Activated CD4-positive, alpha-beta T cell treated with anti-CD3 and anti-CD28 coated beads for 24 hours (primary cell): ENCODE measurements at regions not wholly inside any gene's neighbourhood (a gene's known extent, or its start where the extent isn't known, plus 50 kb on each side); places are given as distances from the start of the nearest gene placed in this dataset.

Experiments used
- DNase-seq, 2 donors: peaks; one replicate each; pipeline ENCODE4 v3.0.0-alpha.2; 2020; ENCODE audit warnings: low read depth in 2 of 2

DNA sequence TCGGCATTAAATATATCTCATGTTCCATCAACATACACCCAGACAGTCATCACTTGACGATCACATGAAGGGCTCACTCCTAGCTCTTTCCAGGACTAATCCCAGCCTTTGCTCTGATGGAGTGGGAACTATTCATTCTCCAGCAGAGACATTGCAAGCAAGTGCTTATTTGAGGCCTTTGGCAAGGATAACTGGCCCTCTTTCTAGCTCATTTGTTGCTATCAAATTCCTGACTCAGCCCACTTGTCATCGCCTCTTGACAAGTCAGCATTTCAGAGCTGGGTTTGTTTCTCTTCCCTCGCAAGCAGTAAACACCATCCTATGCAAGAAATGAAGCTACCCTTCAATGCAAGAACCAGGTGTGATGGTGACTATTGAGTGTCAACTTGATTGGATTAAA, 1165.7 kb upstream of the AUTS2 start:
- no peak for DNase-seq

DNA sequence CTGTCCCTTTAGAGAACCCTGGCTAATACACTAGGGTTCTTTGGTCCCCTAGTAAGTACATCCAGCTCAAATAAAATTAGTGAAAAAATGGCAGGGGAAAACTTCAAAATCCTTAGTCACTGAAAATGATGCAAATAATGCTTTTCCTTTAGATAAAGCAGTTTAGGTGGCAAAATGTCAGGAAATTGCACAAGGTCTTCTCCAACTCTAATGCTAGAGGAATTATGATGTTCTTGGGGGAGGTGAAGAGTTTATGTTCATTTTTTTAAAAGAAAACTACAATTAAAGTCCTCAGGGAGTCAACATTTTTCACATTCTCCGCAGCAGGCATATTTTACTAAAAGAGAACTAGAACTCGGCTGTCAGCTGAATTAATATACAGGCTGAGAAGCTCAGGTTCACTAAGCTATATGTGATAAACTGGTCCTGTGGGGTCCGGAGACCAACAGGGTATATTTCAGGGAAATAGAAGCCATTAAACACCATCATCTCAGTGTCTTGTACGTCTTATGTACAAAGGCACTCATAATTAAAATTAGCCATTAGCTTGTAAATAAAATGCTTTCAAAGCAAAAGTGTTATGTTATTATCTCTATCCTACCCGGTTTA, 1164.7 kb upstream of the AUTS2 start:
- no peak for DNase-seq

DNA sequence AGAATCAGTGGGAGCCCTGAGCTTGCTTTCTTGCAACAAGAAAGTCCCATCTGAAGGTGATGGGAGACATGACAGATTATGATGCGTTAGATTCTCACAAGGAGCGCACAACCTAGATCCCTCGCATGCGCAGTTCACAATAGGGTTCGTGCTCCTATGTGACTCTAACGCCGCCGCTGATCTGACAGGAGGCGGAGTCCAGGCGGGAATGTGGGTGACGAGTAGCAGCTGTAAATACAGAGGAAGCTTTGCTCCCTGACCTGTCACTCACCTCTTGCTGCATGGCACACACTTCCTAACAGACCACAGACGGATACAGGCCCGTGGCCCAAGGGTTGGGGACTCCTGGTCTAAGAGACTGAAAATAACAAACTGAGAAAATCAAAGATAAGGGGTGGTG, 1163.4 kb upstream of the AUTS2 start:
- no peak for DNase-seq

DNA sequence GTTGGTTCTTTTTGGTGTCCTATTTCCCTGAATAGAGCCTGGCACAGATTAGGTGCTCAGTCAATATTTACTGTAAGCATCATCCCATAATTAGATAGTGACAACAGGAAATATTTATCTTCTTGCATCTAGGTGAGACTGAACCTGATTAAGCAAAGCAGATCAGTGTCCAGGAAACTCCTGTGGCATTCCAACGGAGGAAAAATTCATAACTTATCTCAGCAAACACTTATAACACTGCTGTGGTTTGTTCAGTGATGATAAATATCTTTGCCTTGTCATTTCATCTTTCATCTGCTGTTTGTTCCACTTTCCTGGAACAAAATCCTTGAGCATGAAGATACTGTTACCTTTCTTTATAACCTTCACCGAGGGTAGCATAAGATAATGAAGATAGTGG, 1160.3 kb upstream of the AUTS2 start:
- no peak for DNase-seq

DNA sequence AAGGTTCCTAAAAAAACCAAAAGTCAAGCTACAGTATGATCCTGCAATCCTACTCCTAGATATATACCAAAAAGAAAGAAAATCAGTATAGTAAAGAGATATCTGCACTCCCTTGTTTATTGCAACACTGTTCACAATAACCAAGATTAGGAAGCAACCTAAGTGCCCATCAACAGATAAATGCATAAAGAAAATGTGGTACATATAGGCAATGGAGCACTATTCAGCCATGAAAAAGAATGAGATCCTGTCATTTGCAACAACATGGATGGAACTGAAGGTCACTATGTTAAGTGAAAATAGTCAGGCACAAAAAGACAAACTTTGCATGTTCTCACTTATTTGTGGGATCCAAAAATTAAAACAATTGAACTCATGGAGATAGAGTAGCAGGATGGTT, 1159.5 kb upstream of the AUTS2 start:
- DNase-seq = no peak

DNA sequence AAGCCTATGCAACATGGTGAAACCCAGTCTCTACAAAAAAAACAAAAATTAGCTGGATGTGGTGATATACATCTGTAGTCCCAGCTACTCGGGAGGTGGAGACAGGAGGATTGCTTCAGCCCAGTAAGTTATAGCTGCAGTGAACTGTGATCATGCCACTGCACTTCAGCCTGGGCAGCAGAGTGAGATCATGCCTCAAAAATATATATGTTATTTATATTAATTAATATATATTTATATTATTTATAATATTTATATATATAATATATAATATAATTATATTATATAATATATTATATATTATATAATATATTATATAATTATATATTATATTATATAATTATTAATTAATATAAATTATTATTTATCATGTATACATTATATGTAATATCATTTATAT, 1158.4 kb upstream of the AUTS2 start:
- no peak for DNase-seq

DNA sequence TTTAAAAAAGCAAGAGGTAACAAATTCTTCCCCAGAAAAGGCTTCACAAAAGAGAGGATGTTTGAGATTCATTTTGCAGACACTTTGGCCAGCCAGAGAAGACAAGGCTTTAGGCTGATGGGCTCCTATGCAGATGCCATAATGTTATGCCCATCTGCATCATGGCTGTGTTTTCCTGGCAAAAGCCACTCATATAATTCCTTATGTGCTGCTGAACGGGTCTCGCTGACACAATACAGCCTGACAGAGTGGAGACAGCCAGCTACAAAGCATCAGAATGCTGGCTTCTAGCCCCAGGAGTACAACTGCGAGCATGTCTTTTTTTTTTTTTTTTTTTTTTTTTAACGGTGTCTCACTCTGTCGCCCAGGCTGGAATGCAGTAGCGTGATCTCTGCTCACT, 1157.4 kb upstream of the AUTS2 start:
- no peak for DNase-seq

DNA sequence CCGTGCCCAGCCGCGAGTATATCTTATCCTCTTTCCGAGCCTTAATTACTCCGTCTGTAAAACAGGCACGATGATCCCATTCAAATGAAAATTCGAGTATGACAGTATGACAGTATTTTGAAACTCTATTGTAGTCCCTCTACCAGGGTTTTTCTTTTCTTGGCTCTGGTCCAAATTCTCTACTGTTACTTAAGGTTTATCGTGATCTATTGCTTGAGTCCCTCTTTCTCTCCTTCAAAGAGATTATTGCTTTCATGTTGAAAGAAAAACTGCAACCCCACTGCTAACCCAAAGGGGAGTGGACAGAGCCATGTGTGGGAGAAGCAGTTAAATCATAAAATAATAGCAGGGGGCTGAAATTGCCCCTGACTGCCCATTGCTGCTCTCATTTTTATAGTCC, 1156.6 kb upstream of the AUTS2 start:
- no peak for DNase-seq

DNA sequence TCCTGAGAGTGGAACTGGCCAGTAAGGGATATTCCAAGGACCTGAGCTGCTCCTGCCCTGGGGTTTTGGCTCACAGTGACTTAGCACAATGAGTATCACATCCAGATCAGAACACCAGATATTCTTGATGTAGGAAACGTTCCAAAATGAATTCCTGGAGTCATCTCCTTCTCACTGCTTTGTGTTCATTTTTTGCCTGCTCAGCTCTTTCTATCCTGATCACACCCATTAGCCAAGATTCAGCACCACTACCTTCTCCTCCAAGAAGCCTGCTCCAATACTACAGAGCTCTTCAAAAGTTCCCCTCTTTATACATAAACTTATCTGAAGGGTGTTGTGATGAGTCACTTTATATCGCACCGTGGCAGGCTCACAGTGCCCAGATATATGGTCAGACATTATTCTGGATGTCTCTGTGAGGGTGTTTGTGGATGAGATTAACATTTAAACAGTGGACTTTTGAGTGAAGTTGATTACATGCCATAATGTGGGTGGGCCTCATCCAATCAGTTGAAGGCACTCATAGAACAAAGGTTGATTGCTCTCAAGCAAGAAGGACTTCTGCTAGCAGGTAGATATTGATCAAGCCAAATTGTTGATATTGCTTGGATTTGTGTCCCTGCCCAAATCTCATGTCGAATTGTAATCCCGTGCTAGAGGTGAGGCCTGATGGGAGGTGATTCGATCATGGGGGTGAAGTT, 1155.2 kb upstream of the AUTS2 start:
- no peak for DNase-seq

DNA sequence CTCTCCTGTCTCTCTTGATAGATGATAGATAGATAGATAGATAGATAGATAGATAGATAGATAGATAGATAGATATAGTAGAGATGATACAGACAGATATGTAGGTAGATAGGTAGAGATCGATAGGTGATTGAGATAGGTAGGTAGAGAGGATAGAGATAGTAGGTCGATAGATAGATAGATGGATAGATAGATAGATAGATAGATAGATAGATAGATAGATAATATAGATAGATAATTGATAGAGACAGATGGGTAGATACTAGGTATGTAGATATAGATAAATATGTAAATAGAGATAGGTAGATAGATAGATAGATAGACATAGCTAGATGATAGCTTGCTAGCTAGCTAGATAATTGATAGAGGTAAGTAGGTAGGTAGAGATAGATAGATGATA, 1154.2 kb upstream of the AUTS2 start:
- no peak for DNase-seq

DNA sequence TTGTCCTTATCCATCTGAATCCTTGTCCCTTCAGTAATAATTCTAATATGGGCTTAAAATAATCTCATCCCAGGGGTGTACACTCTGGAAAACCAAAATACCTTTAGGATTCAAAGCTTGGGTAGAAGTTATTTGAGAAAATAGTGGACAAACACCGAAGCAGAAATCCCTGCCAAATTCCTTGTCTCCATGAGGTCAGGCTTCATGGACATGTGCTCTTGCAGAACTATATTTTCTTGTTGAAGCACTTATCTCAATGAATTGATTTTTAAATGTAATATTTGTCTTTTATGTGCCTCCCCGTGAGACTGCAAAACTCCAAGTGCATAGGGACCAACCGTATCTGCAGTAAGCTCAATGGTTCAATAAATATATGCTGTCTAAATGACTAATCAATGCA, 1153.3 kb upstream of the AUTS2 start:
- no peak for DNase-seq

DNA sequence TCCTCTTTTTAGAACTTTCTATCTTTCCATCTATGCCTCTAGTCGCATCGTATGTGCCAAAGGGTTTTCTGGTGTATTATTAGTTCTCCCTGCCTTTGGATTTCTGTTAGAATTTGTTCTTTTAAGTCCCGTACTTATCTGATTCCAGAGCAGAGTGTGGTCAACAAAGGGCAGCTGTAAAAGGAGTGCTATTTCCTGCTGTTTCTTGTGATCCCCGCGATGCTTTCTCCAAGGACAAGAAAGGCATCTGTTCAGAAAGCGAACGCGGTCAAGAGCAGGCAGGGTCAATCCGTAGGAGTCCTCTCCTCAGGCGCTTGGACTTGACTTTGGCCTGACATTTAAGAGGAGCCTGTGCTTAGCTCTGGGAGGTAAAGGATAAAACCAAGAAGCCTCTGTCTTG, 1152.1 kb upstream of the AUTS2 start:
- DNase-seq = no peak

DNA sequence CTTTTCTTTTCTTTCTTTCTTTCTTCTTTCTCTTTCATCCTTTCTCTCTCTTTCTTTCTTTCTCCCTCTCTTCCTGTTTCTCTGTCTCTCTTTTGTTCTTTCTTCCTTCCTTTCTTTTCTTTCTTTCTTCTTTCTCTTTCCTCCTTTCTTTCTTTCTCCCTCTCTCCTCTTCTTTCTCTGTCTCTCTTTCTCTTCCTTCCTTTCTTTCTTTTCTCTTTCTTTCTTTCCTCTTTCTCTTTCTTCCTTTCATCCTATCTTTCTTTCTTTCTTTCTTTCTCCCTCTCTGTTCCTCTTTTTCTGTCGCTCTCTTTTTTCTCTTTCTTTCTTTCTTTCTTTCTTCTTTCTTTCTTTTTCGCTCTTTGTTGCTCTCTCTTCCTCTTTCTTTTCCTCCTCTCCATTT, 1149.2 kb upstream of the AUTS2 start:
- no peak for DNase-seq

DNA sequence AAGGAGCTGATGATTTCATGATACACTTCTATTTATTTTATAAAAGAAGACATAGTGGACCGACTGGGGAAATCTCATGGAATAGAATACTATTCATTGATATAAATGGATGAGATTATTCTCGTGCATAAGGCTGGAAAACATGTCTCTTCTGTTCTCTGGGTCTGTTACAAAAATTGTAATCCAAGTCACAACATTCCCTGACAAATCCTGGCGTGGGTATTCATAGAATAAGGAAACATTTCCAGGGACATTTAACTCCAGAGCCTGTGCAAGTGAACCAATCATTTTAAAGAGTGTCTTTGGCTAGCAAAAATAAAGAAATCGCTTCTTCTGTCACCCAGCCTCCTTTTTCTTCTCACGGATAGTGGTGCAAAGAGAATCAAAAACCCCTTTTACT, 1148.5 kb upstream of the AUTS2 start:
- no peak for DNase-seq

DNA sequence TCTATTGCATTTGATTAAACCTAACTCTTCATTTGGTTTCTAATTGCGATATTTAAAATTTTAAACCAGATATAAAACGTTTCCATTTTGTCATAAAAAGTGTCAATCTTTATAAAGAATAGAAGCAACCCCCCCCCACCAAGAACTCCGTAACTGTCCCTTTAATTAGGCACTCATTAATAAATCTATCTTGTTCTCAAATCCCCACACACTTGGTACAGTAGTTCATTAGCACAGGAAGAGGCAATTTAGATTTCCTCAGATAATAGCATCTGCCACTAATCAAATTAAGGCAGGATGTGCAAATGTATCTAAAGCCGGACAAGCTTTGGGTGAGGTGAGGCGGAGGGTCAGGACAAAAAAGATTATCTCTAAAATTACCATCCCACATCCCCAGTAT, 1143.3 kb upstream of the AUTS2 start:
- DNase-seq = no peak

DNA sequence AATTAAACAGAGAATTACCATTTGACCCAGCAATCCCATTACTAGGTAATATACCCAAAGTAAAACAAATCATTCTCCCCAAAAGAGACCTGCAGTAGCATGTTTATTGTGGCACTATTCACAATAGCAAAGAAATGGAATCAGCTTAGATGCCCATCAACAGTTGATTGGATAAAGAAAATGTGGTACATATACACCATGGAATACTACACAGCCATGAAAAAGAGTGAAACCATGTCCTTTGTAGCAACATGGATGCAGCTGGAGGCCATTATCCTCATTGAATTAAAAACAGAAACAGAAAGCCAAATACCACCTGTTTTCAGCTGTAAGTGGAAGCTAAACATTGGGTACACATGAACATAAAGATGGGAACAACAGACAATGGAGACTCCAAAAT, 1141.8 kb upstream of the AUTS2 start:
- no peak for DNase-seq

DNA sequence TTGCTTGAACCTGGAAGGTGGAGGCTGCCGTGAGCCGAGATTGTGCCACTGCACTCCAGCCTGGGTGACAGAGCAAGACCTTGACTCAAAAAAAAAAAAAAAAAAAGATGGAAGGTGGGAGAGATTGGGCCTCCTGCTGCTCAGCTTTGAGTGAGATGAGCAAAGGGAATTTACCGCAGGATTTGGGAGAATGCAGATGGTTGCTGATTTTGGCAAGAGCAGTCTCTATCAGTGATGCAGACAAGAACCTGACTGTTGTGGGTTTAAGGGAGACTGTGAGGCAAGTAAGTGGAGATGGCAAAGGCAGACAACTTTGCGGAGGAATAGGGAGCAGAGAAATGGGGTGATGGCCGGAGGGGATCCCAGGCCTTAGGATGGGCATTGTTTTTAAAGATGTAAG, 1140.8 kb upstream of the AUTS2 start:
- no peak for DNase-seq

DNA sequence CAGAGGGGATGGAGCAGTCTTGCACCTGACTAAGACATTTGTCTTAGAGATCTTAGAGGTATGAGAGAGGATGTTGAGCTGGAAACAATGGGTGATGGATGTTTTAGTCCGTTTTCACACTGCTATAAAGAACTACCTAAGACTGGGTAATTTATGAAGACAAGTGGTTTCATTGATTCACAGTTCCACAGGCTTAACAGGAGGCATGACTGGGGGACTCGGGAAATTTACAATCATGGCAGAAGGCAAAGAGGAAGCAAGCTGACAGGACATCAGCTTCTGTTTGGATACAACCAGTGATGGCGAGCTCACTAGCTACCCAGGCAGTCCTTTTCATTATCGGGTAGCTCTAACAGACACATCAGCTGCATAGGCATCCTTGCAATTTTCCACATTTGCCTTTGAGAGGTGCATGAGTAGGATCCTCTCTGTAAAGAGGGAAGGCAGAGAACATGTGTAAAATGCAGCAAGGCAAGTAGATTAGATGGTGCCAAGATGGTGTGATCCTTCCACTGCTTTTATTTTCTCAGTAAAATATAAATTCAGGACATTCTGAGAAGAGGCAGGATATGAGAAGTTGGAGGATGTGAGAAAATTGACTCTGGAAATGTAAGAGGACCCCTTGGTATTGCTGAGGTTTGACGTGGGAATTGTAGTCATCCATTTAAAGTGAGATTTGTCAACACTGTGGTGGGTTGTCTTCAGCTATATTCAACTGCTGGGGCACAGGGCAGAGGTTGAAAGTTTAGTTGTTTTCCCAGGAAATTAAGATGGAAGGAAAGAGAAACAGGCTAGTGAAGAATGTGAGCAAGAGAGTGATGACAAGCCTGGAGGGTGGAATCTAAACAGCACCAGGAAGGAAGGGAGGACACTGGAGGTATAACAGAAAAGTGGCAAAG, 1140.0 kb upstream of the AUTS2 start:
- DNase-seq = no peak

DNA sequence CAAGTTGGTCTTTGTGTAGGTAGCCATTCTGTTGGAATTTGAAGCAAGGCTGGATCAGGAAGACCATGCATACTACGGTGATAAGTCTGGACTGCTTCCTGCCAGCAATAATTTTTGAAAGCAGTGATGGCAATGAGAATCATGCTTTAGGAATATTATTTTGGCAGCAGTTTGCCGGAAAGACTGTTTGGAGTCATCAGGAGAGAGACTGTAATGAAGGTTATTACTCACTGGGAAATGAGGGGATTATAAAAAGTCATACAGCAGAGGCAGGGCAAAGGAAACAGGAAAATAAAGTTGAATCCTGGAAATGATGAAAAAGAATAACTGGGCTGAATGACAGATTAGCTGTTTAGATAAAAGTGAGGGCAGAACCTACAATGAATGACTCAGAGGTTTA, 1136.8 kb upstream of the AUTS2 start:
- DNase-seq = no peak

DNA sequence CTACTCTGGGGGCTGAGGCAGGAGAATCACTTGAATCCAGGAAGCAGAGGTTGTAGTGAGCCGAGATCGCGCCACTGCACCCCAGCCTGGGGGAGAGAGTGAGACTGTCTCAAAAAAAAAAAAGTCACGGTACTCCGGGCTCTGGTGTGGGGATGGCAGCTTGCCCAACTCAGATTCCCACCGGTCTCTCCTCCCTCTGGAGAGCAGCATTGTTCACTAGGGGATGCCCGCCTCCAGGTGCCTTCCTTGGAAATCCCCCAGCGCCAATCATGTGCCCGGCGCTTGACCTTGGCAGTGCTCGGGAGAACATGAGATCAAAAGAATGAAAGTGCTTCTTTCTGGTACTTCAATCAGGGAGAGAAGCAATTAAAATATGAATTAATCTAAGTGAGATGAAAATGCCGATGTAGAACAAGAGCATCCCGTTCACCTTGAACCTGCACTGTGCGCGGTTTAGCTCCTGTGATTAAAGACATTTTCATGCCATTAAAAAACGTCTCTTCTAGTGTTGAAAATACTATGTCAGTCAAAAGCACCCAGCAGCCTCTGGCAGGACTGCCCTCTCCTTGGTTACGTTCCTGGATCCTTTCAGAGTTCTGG, 1127.3 kb upstream of the AUTS2 start:
- no peak for DNase-seq

DNA sequence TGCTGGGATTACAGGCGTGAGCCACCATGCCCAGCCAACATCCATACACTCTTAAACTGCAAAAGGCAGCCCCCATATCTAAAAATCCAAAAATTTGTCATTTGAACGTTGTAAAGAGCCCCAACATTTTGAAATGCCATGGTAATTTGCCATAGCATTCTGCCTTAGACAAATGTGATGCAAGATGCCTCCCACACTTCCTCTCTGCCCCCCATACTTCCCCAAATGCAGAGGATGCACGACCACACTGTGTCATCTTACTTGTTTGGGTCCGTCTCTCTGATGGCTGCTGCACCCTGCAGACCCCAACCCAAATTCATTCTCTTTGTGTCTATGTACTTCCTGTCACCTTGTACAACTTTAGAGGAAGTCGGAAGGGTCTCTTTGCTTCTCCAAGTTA, 1125.6 kb upstream of the AUTS2 start:
- DNase-seq = no peak

DNA sequence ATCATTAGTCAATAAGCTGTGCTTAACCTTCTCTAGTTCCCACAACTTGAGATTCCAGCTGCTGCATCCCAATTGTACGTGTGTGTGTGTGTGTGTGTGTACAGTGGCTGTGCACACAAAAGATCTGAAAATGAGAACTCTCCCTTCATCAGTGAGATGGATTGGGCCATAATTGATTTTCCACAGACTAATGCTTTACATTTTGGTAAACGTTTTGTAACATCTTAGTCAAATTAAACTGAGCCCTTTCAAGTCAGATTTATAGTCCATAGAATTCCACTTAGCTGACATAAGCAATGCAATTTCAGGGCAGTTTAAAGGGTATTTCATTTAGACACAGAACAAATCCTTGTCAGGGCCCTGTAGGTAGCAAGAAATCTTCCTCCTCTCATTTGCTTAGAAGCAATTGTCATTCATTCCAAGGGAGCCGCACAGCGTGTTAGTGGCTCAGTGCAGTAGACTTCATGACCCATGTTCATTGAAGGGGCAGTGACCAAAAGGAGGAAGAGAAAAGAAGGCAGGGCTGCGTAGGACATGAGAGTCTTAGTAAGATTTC, 1123.5 kb upstream of the AUTS2 start:
- DNase-seq = no peak
